Natural killer cell (primary cell): ENCODE measurements at regions not wholly inside any gene's neighbourhood (a gene's known extent, or its start where the extent isn't known, plus 50 kb on each side); places are given as distances from the start of the nearest gene placed in this dataset.

Experiments
- ATAC-seq, 3 donors: fragments of 150-1000 bp in 2 of 3; fragments of 200-7000 bp in 1 of 3; cut with Tn5 transposase; 1 replicate in 1 of 3; 2 replicates in 2 of 3; pipeline ENCODE4 v1.10.0; 2021; ENCODE audit warnings: mild to moderate bottlenecking in 2 of 3, moderate library complexity in 2 of 3
- DNase-seq, 2 donors: peaks; one replicate each; pipeline versions ENCODE4 v3.0.0 to v3.0.0-alpha.2; 2013 to 2021; ENCODE audit warnings: mixed read lengths in 1 of 2
- H3K27ac ChIP-seq: one replicate; pipeline ENCODE4 v1.5.1; 2013; ENCODE audit warnings: mild to moderate bottlenecking, low read length
- H3K27me3 ChIP-seq: one replicate; pipeline ENCODE4 v1.6.1; 2013; ENCODE audit warnings: low read length; ENCODE audit not compliant: control insufficient read depth, insufficient read depth
- H3K36me3 ChIP-seq: one replicate; pipeline ENCODE4 v1.6.1; 2013; ENCODE audit warnings: low read length; ENCODE audit not compliant: control insufficient read depth, insufficient read depth
- H3K4me1 ChIP-seq: one replicate; pipeline ENCODE4 v1.6.1; 2013; ENCODE audit warnings: low read length; ENCODE audit not compliant: control insufficient read depth, insufficient read depth
- H3K4me3 ChIP-seq: one replicate; pipeline ENCODE4 v1.5.1; 2013; ENCODE audit warnings: low read length
- H3K9me3 ChIP-seq: one replicate; pipeline ENCODE4 v1.6.1; 2013; ENCODE audit warnings: low read length; ENCODE audit not compliant: control insufficient read depth, insufficient read depth
- H3K27ac Mint-ChIP-seq, 2 donors: one replicate each; pipeline ENCODE4 v1.8.0; 2022; ENCODE audit warnings: mild to moderate bottlenecking in 2 of 2, mixed read lengths in 2 of 2, moderate library complexity in 1 of 2
- H3K27me3 Mint-ChIP-seq, 2 donors: one replicate each; pipeline ENCODE4 v1.8.0; 2022; ENCODE audit warnings: low read depth in 2 of 2, mixed read lengths in 2 of 2
- H3K36me3 Mint-ChIP-seq: one replicate; pipeline ENCODE4 v1.8.0; 2022; ENCODE audit warnings: mixed read lengths
- H3K4me1 Mint-ChIP-seq, 2 donors: one replicate each; pipeline ENCODE4 v1.8.0; 2022; ENCODE audit warnings: mixed read lengths in 2 of 2
- H3K4me3 Mint-ChIP-seq: one replicate; pipeline ENCODE4 v1.8.0; 2022; ENCODE audit warnings: mild to moderate bottlenecking, moderate library complexity, mixed read lengths
- H3K9me3 Mint-ChIP-seq, 2 donors: one replicate each; pipeline ENCODE4 v1.8.0; 2022; ENCODE audit warnings: mixed read lengths in 2 of 2
- CTCF ChIP-seq: fragments of 200-600 bp; IDR thresholded peaks from one replicate; pipeline ENCODE4 v1.8.0; 2022; ENCODE audit warnings: antibody characterized with exemption
- WGBS: methylation state at CpG from one replicate; pipeline ENCODE4 v1.1.7; 2013; ENCODE audit warnings: missing lambda C conversion rate; ENCODE audit not compliant: insufficient coverage; 5-methylcytosine and 5-hydroxymethylcytosine counted together
- intact Hi-C: fragments of 100-400 bp; cut with micrococcal nuclease; formaldehyde crosslinking; loops from one replicate; pipeline ENCODE4 v1.14.2; 2022

DNA sequence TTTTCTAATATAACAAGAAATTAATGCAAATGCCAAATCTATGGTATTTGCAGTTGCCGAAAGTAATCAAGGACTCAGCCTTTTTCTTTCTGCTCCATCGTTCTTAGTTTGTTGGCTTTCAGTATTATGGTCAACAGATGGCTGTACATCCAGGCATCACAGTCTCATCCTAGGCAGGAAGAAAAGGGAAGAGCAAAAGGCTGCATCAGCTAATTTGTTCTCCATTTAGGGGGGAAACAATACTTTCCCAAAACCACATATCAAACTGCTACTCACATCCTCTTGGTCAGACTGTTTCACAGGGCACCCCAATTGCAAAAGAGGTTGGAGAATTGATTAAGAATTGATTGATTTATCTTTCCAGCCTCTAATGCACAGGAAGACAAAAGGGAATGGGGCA is 89.3 kb downstream of the MDH1 start:
- DNase-seq: no peak
- Mint-ChIP-seq H3K4me1 (no peaks in the 10 kb centered on the region), H3K36me3 (no peaks in the 10 kb centered on the region), H3K27me3 (peaks cover 2 to 31% of the 10 kb centered on the region in 2 donors), H3K9me3 (no peaks in the 10 kb centered on the region), H3K4me3 (no peak overlapping the region), H3K27ac (no peak overlapping the region)
- H3K9me3 ChIP-seq: no peaks in the 10 kb centered on the region
- ATAC-seq: no peak
- no peaks in the 10 kb centered on the region for H3K27me3 ChIP-seq
- H3K36me3 ChIP-seq: no peaks in the 10 kb centered on the region
- no peak for TF ChIP-seq CTCF
- intact Hi-C loops: no loop called here
- WGBS: 89% methylated on average over 2 of the region's 2 CpGs
- no peaks in the 10 kb centered on the region for H3K4me1 ChIP-seq
- H3K4me3 ChIP-seq: no peak overlapping the region
- H3K27ac ChIP-seq: no peak overlapping the region

- no peak overlapping the region for H3K27ac Mint-ChIP-seq
- WGBS: 68% methylated on average over 4 of the region's 4 CpGs
- no peak overlapping the region for H3K4me3 ChIP-seq
- no peak overlapping the region for H3K27ac ChIP-seq
- no peaks in the 10 kb centered on the region for H3K36me3 ChIP-seq
- H3K36me3 Mint-ChIP-seq: no peaks in the 10 kb centered on the region
- no peak for DNase-seq
- no peaks in the 10 kb centered on the region for H3K9me3 ChIP-seq
- H3K4me3 Mint-ChIP-seq: no peak overlapping the region
- H3K4me1 Mint-ChIP-seq: no peaks in the 10 kb centered on the region
- TF ChIP-seq CTCF: no peak
- no peaks in the 10 kb centered on the region for H3K9me3 Mint-ChIP-seq
- H3K4me1 ChIP-seq: no peaks in the 10 kb centered on the region
- intact Hi-C loops: no loop called here
- peaks cover 0 to 33% of the 10 kb centered on the region in 2 donors for H3K27me3 Mint-ChIP-seq
- ATAC-seq: no peak
- H3K27me3 ChIP-seq: no peaks in the 10 kb centered on the region
Measured at GRCh38 chr2:63678551-63678950, 89.8 kb downstream of the MDH1 start.

DNA sequence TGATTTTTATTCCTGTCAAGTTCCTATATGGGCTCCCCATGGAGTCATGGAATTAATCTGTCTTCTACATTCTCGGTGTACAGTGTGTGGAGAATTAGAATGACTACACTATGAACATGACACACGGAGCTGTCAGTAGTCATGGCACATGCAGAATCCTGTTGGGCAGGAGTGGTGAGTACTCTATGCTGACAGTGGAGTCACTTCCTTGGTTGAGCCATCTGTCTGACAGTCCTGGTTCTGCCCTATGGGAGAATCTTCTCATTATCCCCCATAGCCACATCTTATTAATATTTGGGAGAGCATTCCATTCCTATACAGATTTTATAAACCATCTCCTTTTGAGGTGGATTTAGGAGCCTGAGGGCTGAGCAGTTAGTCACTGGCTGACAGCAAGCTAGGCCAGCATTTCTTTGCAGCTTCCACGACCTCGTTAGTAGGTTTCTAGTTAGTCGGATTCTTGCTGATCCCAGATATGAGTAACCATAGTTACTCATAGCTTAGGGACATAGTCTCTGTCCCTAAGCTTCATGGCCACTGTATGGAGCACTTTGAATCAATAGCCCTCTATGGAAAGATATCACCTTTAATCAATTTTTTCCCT is 90.6 kb downstream of the MDH1 start:
- H3K4me1 Mint-ChIP-seq: no peaks in the 10 kb centered on the region
- no peak overlapping the region for H3K4me3 Mint-ChIP-seq
- Histone ChIP-seq H3K4me1 (no peaks in the 10 kb centered on the region), H3K27ac (no peak overlapping the region), H3K4me3 (no peak overlapping the region), H3K9me3 (no peaks in the 10 kb centered on the region), H3K36me3 (no peaks in the 10 kb centered on the region), H3K27me3 (no peaks in the 10 kb centered on the region)
- H3K9me3 Mint-ChIP-seq: no peaks in the 10 kb centered on the region
- TF ChIP-seq CTCF: no peak
- ATAC-seq: no peak
- intact Hi-C loops: no loop called here
- DNase-seq: no peak
- H3K36me3 Mint-ChIP-seq: no peaks in the 10 kb centered on the region
- H3K27ac Mint-ChIP-seq: no peak overlapping the region
- WGBS: 87% methylated on average over 5 of the region's 5 CpGs
- H3K27me3 Mint-ChIP-seq: peaks cover 0 to 33% of the 10 kb centered on the region in 2 donors

GRCh38 chr2:63680455-63680854 is 91.7 kb downstream of the MDH1 start:
- no peak for ATAC-seq
- no peaks in the 10 kb centered on the region for H3K36me3 Mint-ChIP-seq

More at GRCh38 chr2:63680455-63680854, 91.7 kb downstream of the MDH1 start:
- no peak for DNase-seq
- Histone ChIP-seq H3K27ac (no peak overlapping the region), H3K36me3 (no peaks in the 10 kb centered on the region), H3K4me3 (no peak overlapping the region), H3K4me1 (no peaks in the 10 kb centered on the region), H3K9me3 (no peaks in the 10 kb centered on the region), H3K27me3 (no peaks in the 10 kb centered on the region)
- H3K4me3 Mint-ChIP-seq: no peak overlapping the region
- intact Hi-C loops: no loop called here
- no CpG with 5 or more reads among the region's 1 CpG for WGBS
- H3K4me1 Mint-ChIP-seq: no peaks in the 10 kb centered on the region
- no peak overlapping the region for H3K27ac Mint-ChIP-seq
- TF ChIP-seq CTCF: no peak
- no peaks in the 10 kb centered on the region for H3K9me3 Mint-ChIP-seq
- H3K27me3 Mint-ChIP-seq: peaks cover 5 to 27% of the 10 kb centered on the region in 2 donors
